ENCODE measurements at regions not wholly inside any gene's neighbourhood (a gene's known extent, or its start where the extent isn't known, plus 50 kb on each side); places are given as distances from the start of the nearest gene placed in this dataset.

- DNase-seq (ENCODE audit: low spot score, unreplicated experiment) = no peak
- Mint-ChIP-seq H3K4me3 (ENCODE audit: low read depth) (no peak overlapping the region), H3K27ac (no peak overlapping the region), H3K9me3 (ENCODE audit: low read depth) (peaks cover 8% of the 10 kb centered on the region), H3K4me1 (ENCODE audit: low read depth) (no peaks in the 10 kb centered on the region), H3K36me3 (ENCODE audit: insufficient read depth) (no peaks in the 10 kb centered on the region), H3K27me3 (peaks cover 3% of the 10 kb centered on the region)
- TF ChIP-seq, protein P1, sequence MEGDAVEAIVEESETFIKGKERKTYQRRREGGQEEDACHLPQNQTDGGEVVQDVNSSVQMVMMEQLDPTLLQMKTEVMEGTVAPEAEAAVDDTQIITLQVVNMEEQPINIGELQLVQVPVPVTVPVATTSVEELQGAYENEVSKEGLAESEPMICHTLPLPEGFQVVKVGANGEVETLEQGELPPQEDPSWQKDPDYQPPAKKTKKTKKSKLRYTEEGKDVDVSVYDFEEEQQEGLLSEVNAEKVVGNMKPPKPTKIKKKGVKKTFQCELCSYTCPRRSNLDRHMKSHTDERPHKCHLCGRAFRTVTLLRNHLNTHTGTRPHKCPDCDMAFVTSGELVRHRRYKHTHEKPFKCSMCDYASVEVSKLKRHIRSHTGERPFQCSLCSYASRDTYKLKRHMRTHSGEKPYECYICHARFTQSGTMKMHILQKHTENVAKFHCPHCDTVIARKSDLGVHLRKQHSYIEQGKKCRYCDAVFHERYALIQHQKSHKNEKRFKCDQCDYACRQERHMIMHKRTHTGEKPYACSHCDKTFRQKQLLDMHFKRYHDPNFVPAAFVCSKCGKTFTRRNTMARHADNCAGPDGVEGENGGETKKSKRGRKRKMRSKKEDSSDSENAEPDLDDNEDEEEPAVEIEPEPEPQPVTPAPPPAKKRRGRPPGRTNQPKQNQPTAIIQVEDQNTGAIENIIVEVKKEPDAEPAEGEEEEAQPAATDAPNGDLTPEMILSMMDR (IDR thresholded peaks at IDR 0.05; ENCODE audit: unreplicated experiment) = no peak
Observed at GRCh38 chr7:45500257-45500656, 73.9 kb upstream of the ADCY1 start.

DNA sequence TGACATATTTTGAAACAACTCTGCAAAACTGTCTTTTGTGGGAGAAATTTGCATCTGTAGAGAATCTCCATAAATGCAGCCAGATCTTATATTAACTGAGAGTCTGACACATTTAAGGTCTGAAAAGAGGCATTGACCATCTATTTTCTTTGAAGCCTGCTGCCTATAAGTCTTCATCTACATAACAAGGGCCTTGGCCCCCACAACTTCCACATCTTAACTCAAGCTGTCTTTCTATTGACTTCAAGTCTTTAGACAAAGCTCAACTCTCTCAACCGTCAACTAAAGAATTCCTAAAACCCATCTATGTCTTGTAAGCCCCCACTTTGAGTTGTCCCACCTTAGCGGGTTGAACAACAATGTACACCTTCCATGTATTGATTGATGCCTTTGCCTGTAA is 72.4 kb upstream of the ADCY1 start:
- no peak for DNase-seq (ENCODE audit: low spot score, unreplicated experiment)
- no peak overlapping the region for H3K27ac Mint-ChIP-seq
- H3K4me3 Mint-ChIP-seq (ENCODE audit: low read depth) = no peak overlapping the region
- H3K9me3 Mint-ChIP-seq (ENCODE audit: low read depth) = peaks cover 20% of the 10 kb centered on the region
- H3K4me1 Mint-ChIP-seq (ENCODE audit: low read depth) = no peaks in the 10 kb centered on the region
- H3K27me3 Mint-ChIP-seq = peaks cover 3% of the 10 kb centered on the region
- TF ChIP-seq, protein P1 (IDR thresholded peaks at IDR 0.05; ENCODE audit: unreplicated experiment) = no peak
- no peaks in the 10 kb centered on the region for H3K36me3 Mint-ChIP-seq (ENCODE audit: insufficient read depth)

- Mint-ChIP-seq H3K36me3 (ENCODE audit: insufficient read depth) (no peaks in the 10 kb centered on the region), H3K9me3 (ENCODE audit: low read depth) (peaks cover 32% of the 10 kb centered on the region), H3K4me3 (ENCODE audit: low read depth) (no peak overlapping the region), H3K27ac (no peak overlapping the region), H3K27me3 (no peaks in the 10 kb centered on the region), H3K4me1 (ENCODE audit: low read depth) (peaks cover 2% of the 10 kb centered on the region)
- no peak for DNase-seq (ENCODE audit: low spot score, unreplicated experiment)
- TF ChIP-seq, protein P1 (IDR thresholded peaks at IDR 0.05; ENCODE audit: unreplicated experiment) = no peak
Observed at GRCh38 chr7:45506059-45506458, 68.1 kb upstream of the ADCY1 start.

GRCh38 chr7:45509222-45509621 is 64.9 kb upstream of the ADCY1 start:
- Mint-ChIP-seq H3K9me3 (ENCODE audit: low read depth) (peaks cover 32% of the 10 kb centered on the region), H3K27ac (no peak overlapping the region), H3K27me3 (no peaks in the 10 kb centered on the region), H3K36me3 (ENCODE audit: insufficient read depth) (no peaks in the 10 kb centered on the region), H3K4me3 (ENCODE audit: low read depth) (no peak overlapping the region), H3K4me1 (ENCODE audit: low read depth) (peaks cover 2% of the 10 kb centered on the region)
- DNase-seq (ENCODE audit: low spot score, unreplicated experiment) = no peak
- TF ChIP-seq, protein P1 (IDR thresholded peaks at IDR 0.05; ENCODE audit: unreplicated experiment) = no peak

DNA sequence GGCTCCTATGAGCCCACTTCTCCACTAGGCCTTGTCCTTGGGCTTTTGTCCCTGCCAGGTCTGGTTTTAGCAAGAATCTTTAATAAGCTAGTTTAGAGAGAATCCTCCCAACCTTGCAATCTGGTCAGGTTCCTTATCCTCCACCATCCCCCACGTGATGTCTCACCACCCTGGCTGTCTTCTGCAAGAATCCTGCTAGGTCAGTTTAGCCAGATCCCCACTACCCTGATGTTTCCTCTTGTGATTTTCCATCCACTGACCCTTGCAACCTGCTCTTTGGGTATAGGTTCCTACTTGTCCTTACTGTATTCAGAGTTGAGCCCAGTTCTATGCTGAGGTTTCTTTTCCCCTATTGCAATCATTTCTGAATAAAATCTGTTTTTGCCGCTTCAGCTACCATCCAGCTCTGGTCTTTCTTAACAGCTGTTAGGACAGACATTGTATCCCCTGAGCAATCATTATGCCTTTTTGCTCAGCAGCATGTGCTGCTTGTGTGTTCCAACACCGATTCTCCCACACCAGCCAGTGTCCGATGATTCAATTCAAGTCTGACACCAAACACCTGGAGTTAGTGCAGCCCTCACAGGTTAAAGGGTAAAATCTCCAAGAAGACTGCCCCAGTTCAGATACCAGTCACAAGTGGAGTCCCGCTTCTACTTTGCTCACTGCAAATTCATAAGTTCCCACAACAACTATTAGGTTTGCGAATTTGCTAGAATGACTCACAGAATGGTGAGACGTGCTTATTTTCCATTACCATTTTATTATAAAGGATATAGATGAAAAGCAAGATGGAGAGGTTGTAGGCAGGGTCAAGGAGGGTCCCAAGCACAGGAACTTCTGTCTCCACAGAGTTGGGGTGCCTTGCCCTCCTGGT is 62.2 kb upstream of the ADCY1 start:
- H3K36me3 Mint-ChIP-seq (ENCODE audit: insufficient read depth) = no peaks in the 10 kb centered on the region
- peaks cover 12% of the 10 kb centered on the region for H3K9me3 Mint-ChIP-seq (ENCODE audit: low read depth)
- no peak overlapping the region for H3K4me3 Mint-ChIP-seq (ENCODE audit: low read depth)
- TF ChIP-seq, protein P1 (IDR thresholded peaks at IDR 0.05; ENCODE audit: unreplicated experiment) = no peak
- H3K27ac Mint-ChIP-seq = no peak overlapping the region
- H3K4me1 Mint-ChIP-seq (ENCODE audit: low read depth) = peaks cover 6% of the 10 kb centered on the region
- H3K27me3 Mint-ChIP-seq = no peaks in the 10 kb centered on the region
- no peak for DNase-seq (ENCODE audit: low spot score, unreplicated experiment)
